Sigmoid colon (tissue), 4 donors: ENCODE measurements at regions not wholly inside any gene's neighbourhood (a gene's known extent, or its start where the extent isn't known, plus 50 kb on each side); places are given as distances from the start of the nearest gene placed in this dataset.

ENCODE experiments used
- EP300 ChIP-seq, 4 donors: sonication (generic); formaldehyde crosslinking; IDR thresholded peaks; one replicate each; pipeline ENCODE4 v1.6.1; 2017; ENCODE audit warnings: antibody characterized with exemption in 4 of 4
- POLR2A ChIP-seq, 2 donors: fragments of 450-650 bp; IDR thresholded peaks; one replicate each; pipeline ENCODE4 v1.6.1; 2016; ENCODE audit warnings: antibody characterized with exemption in 2 of 2, mild to moderate bottlenecking in 2 of 2, moderate library complexity in 2 of 2
- TF ChIP-seq, protein P1 (sequence below), 4 experiments: fragments of 450-650 bp in 3 of 4; fragments of 200-600 bp in 1 of 4; IDR thresholded peaks; one replicate each; pipeline ENCODE4 v1.5.1; 2016 to 2019; ENCODE audit warnings: antibody characterized with exemption in 4 of 4, mild to moderate bottlenecking in 3 of 4, moderate library complexity in 2 of 4

DNA sequence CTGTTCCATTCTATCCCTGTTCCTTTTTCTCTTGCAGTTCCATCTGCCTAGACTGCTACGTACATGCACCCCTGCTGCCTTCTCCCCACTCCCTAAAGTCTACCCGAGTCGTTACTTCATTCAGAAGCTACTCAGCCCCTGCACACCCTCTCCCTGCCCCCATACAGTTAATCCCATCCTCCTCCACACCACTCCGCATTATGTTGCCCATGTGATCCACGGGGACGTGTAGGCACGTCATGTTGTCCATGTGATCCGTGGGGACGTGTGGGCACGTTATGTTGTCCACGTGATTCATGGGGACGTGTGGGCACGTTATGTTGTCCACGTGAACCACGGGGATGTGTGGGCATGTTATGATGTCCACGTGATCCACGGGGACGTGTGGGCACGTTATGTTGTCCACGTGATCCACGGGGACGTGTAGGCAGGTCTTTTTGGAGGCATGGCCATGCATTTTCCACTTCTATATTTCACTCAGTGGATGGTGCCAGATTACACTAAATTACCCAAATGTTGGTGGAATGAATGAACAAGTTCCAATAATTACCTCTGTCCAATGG, 299.5 kb downstream of the DCDC2C start:
- TF ChIP-seq, protein P1, sequence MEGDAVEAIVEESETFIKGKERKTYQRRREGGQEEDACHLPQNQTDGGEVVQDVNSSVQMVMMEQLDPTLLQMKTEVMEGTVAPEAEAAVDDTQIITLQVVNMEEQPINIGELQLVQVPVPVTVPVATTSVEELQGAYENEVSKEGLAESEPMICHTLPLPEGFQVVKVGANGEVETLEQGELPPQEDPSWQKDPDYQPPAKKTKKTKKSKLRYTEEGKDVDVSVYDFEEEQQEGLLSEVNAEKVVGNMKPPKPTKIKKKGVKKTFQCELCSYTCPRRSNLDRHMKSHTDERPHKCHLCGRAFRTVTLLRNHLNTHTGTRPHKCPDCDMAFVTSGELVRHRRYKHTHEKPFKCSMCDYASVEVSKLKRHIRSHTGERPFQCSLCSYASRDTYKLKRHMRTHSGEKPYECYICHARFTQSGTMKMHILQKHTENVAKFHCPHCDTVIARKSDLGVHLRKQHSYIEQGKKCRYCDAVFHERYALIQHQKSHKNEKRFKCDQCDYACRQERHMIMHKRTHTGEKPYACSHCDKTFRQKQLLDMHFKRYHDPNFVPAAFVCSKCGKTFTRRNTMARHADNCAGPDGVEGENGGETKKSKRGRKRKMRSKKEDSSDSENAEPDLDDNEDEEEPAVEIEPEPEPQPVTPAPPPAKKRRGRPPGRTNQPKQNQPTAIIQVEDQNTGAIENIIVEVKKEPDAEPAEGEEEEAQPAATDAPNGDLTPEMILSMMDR (IDR thresholded peaks at IDR 0.05): no peak
- TF ChIP-seq POLR2A (IDR thresholded peaks at IDR 0.05) (no peak), EP300 (IDR thresholded peaks at IDR 0.05) (no peak)
